LNCAP (cell line): ENCODE measurements at regions not wholly inside any gene's neighbourhood (a gene's known extent, or its start where the extent isn't known, plus 50 kb on each side); places are given as distances from the start of the nearest gene placed in this dataset.

Experiments used
- CTCF ChIP-seq: fragments of 450-650 bp; IDR thresholded peaks from 2 replicates; pipeline ENCODE4 v1.5.1; 2017; ENCODE audit warnings: mild to moderate bottlenecking

GRCh38 chr9:126275386-126276001 lies 51.1 kb upstream of the MVB12B start:
- no peak for TF ChIP-seq CTCF

- TF ChIP-seq CTCF, result no peak
Observed at GRCh38 chr9:126276056-126276728, 50.4 kb upstream of the MVB12B start.
